Germinal center (tissue), 1 donor: ENCODE measurements at regions not wholly inside any gene's neighbourhood (a gene's known extent, or its start where the extent isn't known, plus 50 kb on each side); places are given as distances from the start of the nearest gene placed in this dataset.
"Not testable (repeated sequence)": the region's sequence is repeated elsewhere in the genome, so short reads cannot be mapped to it uniquely, and the experiment has no call there.

Experiments
- DNase-seq: peaks from one replicate; pipeline ENCODE4 v3.0.0; 2012; ENCODE audit warnings: mixed read lengths, low spot score

GRCh38 chr1:221262677-221263076 is 383.4 kb downstream of the HLX start:
- not testable (repeated sequence) for DNase-seq

- peak; percentile 57 for DNase-seq
These were observed 384.9 kb downstream of the HLX start for GRCh38 chr1:221263831-221264767.

- no peak for DNase-seq
These were observed 385.6 kb downstream of the HLX start for GRCh38 chr1:221264848-221265247.

GRCh38 chr1:221268295-221268694 is 389.1 kb downstream of the HLX start:
- DNase-seq, result no peak

DNA sequence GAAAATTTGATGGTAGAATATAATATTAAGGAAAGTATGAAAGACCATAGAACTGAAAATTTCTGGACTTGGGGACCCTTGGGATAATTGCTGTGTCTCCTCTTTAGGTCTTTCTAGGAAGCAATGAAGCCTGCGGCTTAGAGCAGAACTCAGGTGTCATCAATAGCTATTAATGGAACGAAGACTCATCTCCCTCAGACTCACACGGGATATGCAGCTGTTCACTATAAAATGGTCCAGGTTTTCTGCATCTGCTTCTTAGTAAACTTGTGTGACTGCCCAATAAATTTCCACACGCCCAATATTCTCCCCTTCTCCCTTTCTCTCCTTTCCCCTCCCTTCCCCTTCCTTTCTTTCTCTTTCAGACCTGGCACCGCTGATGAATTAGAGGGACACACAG is 392.5 kb downstream of the HLX start:
- no peak for DNase-seq

DNA sequence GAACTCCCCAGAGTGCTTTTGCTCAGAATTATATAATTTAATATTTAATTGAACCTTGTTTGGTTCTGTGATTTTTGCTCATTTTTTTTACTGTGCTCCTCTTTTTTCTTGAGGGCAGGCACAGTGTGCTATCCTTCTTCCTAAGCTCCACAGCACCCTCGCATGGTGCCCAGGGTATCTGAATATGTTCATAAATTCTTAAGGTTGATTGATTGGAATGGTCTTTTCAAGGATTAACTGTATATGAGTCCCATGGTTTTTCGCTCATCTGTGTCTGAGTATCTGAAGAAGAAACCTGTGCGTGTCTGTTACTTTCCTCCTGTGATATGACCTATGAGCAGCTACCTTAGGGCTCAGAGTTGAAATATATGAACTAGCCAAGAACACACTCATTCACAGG is 393.7 kb downstream of the HLX start:
- no peak for DNase-seq

GRCh38 chr1:221274373-221274772 is 395.1 kb downstream of the HLX start:
- DNase-seq, result no peak

GRCh38 chr1:221276896-221277409 is 397.7 kb downstream of the HLX start:
- no peak for DNase-seq

DNA sequence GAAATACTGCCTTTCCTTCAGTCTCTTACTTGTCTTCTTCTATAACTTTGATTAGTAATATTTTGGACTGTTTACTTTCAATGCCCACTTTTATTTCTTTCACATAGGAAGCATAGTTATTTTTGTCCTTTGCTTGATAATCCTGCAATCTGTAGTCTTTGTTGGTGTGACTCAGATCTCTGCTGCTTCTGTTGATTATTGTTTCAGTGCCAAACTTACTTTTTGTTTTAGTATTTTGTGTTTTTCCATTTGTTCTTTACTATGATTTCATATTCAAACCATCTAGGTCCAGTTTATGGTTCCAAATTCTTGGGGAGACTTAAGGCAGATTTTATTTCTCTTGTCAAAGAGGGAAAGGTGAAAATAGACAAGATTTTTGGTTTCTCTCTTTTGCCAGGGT is 399.9 kb downstream of the HLX start:
- no peak for DNase-seq

- no peak for DNase-seq
These were observed 404.3 kb downstream of the HLX start for GRCh38 chr1:221283532-221283931.

DNA sequence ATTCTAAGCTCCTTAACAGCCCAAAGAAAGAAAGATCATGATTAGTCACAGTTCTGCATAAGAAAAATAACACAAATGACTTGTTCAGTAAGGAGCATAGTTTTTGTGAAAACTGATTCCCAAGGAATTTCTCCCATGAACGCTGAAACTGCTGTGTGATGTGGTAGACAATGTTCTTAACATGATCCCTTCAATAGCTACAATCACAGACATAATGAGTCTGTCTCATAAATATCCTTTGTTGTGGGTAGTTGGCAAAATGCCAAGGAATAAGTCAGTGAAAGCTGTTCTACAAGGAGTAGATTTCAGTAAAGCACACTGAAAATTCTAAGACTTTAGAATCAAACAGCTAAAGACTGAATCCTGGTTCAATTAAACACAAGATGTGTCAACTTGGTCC is 404.8 kb downstream of the HLX start:
- DNase-seq, result no peak

DNA sequence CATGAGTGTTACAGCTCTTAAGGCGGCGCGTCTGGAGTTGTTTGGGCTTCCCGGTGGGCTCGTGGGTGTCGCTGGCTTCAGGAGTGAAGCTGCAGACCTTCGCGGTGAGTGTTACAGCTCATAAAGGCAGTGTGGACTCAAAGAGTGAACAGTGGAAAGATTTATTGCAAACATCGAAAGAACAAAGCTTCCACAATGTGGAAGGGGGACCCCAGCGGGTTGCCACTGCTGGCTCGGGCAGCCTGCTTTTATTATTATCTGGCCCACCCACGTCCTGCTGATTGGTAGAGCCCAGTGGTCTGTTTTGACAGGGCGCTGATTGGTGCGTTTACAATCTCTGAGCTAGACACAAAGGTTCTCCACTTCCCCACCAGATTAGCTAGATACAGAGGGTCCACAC is 405.7 kb downstream of the HLX start:
- not testable (repeated sequence) for DNase-seq

DNA sequence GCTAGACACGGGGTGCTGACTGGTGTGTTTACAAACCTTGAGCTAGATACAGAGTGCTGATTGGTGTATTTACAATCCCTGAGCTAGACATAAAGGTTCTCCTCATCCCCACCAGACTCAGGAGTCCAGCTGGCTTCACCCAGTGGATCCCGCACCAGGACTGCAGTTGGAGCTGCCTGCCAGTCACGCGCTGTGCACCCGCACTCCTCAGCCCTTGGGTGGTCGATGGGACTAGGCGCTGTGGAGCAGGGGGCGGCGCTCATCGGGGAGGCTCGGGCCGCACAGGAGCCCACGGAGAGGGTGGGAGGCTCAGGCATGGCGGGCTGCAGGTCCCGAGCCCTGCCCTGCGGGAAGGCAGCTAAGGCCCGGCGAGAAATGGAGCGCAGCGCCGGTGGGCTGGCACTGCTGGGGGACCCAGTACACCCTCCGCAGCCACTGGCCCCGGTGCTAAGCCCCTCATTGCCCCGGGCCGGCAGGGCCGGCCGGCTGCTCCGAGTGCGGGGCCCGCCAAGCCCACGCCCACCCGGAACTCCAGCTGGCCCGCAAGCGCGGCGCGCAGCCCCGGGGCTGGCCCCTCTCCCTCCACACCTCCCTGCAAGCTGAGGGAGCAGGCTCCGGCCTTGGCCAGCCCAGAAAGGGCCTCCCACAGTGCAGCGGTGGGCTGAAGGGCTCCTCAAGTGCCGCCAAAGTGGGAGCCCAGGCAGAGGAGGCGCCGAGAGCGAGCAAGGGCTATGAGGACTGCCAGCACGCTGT is 406.4 kb downstream of the HLX start:
- not testable (repeated sequence) for DNase-seq

- DNase-seq, result no peak
These were observed 407.2 kb downstream of the HLX start for GRCh38 chr1:221286399-221286798.

- no peak for DNase-seq
These were observed 409.9 kb downstream of the HLX start for GRCh38 chr1:221289103-221289502.

DNA sequence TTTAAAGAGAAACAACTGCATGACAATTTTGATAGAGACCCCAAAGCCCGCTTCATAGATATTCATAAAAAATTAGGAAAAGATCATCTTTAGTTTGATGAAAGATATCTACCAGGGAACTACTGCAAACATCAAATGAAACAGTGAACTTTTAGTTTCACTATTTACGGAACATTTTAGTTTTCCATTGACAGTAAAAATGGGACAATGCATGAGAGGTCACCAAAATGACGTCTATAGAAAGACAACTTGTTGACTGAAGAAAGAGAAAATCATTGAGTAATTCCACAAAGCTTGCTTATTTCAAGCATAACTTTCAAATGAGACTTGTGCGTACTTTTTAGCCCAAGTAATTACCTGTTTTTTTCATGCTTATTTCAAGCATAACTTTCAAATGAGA is 411.4 kb downstream of the HLX start:
- no peak for DNase-seq

DNA sequence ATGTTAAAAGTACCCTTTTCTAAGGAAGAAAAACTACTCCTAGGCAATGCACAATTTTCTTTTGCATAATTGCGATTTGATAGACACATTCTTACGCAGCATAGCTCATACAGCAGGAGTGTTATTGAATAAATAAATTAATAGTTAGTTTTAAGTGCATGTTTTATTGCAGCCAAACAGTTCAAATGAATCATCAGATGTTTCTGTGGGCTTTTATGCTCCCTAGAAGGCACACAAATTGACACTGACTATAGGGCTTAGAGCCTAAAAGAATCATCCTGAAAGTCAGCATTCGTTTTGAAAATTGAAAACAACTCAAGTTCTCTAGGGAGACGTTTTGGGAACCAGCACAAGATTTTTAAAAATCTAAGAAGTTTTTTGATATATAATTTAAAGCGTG is 411.9 kb downstream of the HLX start:
- DNase-seq, result no peak

DNA sequence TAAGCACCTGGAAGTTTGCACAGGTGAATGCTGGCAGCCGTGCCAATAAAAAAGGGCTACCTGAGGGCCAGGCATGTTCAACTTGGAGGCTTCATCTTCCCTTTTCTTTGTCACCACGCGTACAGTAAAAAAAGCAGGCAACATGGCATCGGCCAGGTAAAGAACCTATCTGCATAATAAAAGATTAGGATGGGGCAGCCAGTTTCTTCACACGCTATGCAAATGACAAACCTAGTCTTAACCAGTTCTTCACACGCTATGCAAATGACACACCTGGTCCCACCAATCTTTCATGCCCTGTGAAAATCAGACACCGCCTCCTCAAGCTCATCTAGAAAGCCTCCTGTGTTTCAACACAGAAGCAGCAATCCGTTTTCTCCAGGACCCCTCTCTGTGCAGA is 413.4 kb downstream of the HLX start:
- DNase-seq, result no peak

- DNase-seq, result no peak
These were observed 415.0 kb downstream of the HLX start for GRCh38 chr1:221294242-221294641.

DNA sequence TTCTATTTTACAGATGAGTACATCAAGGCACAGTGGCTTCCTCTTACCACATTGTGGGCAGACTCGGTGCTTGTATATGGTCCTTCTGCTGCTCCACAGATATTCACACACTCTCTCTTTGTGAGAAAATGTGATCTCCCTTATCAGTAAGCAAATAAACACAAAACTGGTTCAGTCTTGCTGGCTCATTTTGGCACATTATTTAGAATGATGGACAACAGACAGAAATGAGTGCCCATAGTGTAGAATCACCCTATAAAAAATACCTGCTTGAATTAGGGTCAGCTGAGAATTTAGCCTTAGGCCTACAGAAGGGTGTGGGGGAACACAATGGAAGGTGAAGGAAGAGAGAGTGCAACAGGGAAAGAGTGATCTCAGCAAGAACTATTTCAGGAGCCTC is 423.1 kb downstream of the HLX start:
- no peak for DNase-seq

DNA sequence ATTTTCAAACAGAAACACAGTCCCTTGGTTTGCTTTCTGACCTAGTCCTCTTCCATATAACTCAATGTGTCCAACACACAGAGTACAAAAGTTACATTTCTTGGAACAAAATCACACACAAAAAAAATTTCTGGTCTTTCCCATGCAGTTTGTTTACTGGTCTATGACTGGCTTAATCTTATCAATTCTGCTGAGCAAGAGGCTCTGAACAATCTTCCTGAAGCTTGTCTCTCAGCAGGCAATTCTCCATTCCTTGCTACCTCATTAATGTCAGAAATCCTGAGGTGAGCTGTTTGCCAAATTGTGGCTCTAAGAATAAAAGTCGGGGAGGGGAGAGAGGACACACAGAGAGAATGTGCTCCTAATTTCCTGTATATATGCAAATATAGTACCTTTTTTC is 423.6 kb downstream of the HLX start:
- DNase-seq, result no peak

GRCh38 chr1:221303623-221304022 is 424.4 kb downstream of the HLX start:
- no peak for DNase-seq

GRCh38 chr1:221306239-221306638 is 427.0 kb downstream of the HLX start:
- no peak for DNase-seq
